NCI-H128 (cell line): ENCODE measurements at regions not wholly inside any gene's neighbourhood (a gene's known extent, or its start where the extent isn't known, plus 50 kb on each side); places are given as distances from the start of the nearest gene placed in this dataset.
A peak's percentile ranks its signal among the peaks of the same experiment; 100 is the strongest.

ENCODE experiments used
- DNase-seq: peaks from one replicate; lab custom pipeline; 2025; ENCODE audit not compliant: unreplicated experiment; lab: John Stamatoyannopoulos, UW

DNA sequence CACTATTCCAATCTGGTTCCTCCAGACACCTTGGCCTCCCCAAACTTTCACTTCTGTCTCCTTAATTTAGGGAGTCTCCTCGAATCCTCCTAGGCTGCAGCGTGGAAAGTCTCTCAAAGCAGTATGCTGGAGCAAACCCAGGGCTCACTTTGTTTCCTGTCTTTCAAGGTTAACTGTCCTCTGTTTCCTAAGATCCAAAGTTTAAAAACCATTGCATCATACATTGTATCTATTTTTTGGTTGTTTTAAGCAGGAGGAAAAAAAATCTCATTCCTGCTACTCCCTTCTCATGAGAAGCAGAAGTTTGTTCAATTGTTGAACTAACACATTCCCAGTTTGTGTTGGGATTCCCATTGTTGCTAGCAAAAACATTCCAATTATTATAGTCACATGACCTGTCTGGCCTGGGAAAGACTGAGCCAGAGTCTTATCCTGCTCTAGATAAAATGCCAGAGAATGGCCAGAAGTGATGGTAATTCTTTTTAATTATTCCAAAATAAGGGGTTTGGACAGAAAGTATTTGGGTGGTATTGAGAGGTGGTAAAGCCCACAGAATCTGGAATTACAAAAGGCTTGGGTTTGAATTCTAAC is 67.3 kb downstream of the HSPB8 start:
- no peak for DNase-seq

DNA sequence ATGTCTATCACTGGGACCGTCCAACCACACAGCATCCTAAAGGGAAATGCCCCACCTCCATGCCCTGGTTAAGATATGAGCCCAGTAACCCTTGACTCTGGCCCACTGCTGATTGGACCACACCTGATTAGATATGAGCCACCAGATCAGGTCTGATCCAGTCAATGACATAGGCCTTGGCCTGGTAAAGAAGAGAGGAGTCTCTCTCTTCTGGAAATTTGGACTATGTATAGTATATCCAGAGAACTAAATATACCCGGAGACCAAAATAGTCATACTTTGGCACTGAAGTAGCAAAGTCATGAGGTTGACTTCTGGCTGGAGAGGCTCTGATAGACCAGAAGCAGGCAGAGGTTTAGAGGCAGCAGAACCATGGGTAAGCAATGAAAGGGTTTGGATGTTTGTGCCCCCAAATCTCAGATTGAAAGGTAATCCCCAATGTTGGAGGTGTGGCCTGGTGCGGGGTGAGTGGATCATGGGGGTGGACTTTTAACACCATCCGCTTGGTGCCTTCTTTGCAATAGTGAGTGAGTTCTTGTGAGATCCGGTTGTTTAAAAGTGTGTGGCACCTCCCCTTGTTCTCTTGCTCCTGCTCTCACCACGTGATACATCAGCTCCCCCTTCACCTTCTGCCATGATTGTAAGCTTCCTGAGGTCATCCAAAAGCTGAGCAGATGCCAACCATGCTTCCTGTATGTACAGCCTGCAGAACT is 68.4 kb downstream of the HSPB8 start:
- no peak for DNase-seq

DNA sequence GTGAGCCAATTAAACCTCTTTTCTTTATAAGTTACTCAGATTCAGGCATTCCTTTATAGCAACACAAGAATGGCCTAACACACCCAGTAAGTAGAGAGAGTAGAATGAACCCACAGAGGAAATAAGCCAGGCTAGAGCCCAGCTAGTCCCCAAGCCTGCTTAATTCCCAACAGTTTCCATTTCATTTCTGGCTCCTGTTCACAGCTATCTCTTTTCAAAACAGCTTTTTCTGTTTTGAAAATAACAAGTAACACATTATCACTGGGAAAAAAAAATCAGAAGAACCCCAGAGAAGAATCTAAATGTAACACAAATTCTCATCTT is 69.0 kb downstream of the HSPB8 start:
- no peak for DNase-seq

DNA sequence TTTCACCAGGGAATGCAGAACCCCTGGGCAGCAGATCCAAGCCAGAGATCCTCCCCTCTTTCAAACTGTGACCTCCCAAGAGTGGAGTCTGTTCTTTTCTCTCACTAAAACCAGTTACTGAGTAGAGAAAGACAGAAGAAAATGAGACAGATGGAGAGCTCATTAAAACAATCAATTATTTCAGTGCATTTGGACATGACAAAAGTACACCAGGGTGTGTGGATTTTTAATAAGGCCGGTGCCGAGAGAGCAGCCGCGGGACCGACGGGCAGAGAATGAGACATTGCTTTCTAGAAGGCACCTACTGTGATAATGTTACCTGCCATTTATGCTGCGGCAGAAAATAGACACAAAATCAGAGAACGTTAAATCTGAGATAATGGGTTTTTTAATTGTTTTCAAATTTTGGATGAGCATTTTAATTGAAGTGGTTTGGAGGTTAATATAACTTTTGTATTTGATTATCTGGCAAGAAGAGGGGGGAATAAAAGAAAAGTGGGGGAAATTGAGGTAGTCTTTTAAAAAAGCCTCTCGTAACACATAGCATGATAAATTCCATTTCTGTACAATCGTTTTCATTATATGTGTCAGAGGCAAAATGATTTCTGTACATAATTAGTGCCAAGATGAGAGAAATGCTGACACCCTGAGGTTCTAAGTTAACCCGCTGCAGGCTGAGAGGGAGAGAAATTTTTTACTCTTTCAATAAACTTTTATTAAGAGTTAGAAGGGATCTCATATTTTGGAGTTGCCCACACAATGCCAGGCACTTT is 70.8 kb downstream of the HSPB8 start:
- no peak for DNase-seq

DNA sequence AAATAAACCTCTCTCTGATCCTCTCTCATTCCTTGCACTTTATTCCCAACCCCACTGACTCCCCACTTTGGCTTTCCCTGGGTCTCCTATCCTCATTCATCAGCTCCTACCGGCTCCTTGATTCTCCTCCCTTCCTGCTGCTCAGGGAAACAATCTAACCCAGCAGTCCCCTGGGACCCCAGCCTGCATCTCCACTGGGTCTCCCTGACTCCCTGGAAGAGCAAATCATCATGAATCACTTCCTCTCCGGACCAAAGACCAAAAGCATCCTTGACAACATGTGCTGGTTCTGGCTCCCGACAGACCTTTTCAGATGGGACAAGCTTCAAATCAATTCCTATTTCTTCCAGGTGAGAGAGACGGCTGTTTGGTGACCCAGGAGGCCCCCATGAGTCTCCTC is 76.6 kb downstream of the HSPB8 start:
- DNase-seq, result no peak

DNA sequence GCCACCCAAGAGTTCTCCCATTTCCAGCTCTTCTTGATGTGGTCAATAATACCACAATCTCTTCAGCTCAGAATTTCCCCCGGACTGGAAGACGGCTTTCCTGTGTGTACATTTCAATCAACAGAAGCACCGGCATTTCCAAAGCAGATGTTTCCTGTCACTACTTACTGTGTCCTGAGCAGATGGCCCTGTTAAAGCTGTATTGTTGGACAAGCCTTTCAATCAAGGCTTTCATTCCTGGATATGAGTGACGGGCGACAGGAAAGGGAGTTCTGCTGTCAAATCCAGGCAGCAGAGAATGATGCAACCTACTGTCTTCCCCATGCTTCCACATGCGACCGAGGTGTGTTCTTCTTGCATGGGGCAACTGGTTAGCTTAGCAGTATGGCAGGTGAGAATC is 76.4 kb upstream of the CCDC60 start:
- peak; percentile 36 for DNase-seq

DNA sequence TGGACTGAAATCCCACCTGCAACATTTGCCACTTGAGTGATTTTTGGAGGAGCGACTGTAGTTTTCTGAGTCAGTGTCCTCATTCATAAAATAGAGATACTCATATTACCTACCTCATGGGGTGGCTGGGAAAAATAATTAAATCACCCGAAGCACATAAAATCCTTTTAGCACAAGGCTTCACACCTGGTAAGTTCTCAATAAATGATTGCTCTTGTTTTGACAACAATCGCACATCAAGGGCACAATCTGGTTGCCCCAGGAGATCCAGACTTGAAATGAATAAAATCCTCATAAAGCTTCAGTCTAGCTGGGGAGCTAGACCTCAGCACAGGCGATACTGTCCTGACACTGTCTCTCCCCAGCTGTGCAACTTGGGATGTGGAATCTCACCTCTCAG is 76.0 kb upstream of the CCDC60 start:
- DNase-seq, result peak; percentile 44

DNA sequence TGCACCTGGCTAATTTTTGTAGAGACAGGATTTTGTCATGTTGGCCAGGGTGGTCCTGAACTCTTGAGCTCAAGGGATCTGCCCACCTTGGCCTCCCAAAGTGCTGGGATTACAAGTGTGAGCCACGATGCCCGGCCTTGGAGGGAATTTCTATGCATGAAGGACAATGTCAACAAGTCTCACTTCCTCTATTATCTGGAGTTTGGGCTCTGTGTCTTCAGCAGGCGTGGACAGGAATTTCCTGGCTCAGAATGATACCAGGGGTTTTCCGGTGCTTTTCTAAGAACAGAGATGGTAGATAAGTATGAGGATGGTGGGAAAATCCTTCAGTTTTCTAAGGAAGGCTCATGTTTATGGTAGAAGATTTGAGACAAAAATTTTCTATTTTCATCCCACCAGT is 75.0 kb upstream of the CCDC60 start:
- DNase-seq, result no peak

DNA sequence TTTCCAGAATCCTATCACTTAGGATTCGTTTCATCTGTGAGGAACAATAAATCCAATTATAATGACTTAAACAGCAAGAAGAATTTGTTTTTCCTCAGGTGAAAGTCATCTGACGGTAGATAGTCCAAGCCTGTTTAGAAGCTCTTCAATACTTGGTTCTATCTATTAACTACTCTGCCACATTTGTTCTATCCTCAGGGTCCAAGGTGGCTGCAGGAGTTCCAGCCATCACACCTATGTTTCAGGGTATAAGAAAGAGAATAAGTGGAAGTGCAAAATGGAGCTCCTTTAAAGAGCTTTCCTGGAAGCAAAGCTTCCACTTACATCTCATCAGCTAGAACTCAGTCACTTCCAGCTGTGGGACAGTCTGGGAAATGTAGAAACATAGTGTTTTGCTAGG is 72.1 kb upstream of the CCDC60 start:
- DNase-seq, result no peak

DNA sequence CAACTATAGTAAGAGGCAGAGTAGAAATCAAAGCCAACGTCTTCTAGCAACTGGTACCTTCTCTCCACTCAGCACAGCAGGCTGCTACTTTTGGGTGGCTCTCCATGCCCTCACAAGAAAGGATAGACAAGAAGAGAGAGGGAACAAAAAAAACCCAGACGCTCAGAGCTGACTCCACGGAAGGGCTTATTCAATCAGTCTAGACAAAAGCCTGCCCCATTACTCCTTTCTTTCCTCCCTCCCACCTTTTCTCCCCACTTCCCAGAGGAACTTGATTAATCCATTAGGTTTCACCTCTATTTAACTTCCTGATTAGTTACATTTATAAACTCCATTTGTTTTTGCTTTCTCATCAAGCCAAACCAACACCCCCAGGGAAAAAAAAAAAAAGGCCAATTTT is 71.1 kb upstream of the CCDC60 start:
- no peak for DNase-seq

DNA sequence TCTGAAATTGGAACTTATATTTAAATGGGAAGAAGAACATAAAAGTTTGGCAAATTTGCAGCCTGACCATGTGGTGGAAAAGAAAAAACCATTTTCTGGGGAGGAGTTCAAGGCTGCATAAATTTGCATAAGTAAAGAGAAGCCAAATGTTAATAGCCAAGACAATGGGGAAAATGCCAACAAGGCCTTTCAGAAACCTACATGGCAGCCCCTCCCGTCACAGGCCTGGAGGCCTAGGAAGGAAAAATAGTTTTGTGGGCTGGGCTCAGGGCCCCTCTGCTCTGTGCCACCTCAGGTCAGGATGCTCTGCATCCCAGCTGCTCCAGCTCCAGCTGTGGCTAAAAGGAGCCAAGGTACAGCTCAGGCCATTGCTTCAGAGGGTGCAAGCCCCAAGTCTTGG is 67.6 kb upstream of the CCDC60 start:
- DNase-seq, result no peak

DNA sequence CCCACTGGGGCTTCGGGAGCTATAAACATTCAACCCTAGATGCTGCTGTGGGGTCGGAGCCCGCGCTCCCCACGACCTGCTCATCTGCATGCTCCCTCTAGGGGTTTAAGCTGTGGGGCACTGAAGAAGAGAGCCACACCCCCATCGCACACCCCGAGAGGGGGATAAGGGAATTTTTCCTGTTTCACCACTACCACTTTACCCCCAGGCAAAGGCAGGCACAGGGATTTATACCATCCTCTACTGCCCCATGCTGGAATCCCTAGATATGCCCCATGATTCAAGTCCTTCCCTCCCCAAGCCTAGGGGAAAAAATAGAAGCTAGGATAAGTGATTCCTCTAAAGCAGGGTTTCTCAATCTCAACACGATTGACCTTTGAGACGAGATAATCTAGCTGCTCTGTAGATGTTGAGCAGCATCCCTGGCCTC is 59.9 kb upstream of the CCDC60 start:
- no peak for DNase-seq

DNA sequence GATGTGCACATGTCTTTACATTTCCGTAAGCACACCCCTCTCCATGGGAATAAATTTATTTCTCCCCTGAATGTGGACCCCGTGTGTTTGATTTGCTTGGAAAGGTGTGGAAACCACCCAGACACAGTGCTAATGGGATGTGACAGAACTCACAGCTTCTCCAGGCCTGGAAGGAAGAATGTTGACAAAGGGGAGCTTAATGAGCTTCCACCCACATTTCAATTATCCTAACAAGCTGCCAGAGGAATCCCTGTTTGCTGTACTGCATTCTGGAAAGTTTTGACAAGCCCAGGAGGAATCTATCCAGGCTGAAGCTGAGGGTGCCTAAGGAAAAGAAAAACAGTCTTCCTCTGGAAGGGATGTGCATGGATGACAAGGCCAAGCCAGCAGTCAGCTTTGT is 51.2 kb upstream of the CCDC60 start:
- no peak for DNase-seq
